ENCODE measurements at regions not wholly inside any gene's neighbourhood (a gene's known extent, or its start where the extent isn't known, plus 50 kb on each side); places are given as distances from the start of the nearest gene placed in this dataset.

- Histone ChIP-seq H2AFZ (ENCODE audit: low read depth, low read length, poor library complexity, severe bottlenecking) (no peak overlapping the region), H3K27me3 (ENCODE audit: insufficient read depth, low read length) (no peaks in the 10 kb centered on the region), H3K36me3 (ENCODE audit: control insufficient read depth in 1 of 2, insufficient read depth in 2 of 2, low read length in 2 of 2) (no peaks in the 10 kb centered on the region), H3K4me1 (ENCODE audit: control insufficient read depth in 1 of 2, insufficient read depth in 2 of 2, low read length in 2 of 2) (no peaks in the 10 kb centered on the region), H3K4me3 (replicated peaks in 1 of 2; ENCODE audit: low read depth in 1 of 2, low read length in 2 of 2) (no peak overlapping the region), H3K9ac (ENCODE audit: low read length) (no peak overlapping the region), H3K79me2 (ENCODE audit: insufficient read depth, low read length) (no peaks in the 10 kb centered on the region), H4K20me1 (ENCODE audit: insufficient read depth) (no peaks in the 10 kb centered on the region), H3K4me2 (ENCODE audit: low read length) (no peak overlapping the region), H3K9me3 (ENCODE audit: control insufficient read depth in 1 of 2, insufficient read depth in 1 of 2, low read depth in 1 of 2, low read length in 2 of 2) (0 out of 4 replicates have a peak, but pooled peaks cover 0 to 5% of the 10 kb centered on the region in 2 experiments), H3K9me2 (ENCODE audit: insufficient read depth) (no peaks in the 10 kb centered on the region), H3K27ac (ENCODE audit: low read depth, low read length) (no peak overlapping the region)
- ATAC-seq (no peak), DNase-seq (ENCODE audit: low read depth, low spot score) (no peak)
- ChIA-PET POLR2A (no interaction called here), CTCF (no interaction called here), RAD21 (ENCODE audit: low non-redundant PET in 1 of 2, low total read pairs in 2 of 2, uncharacterized antibody in 2 of 2, unreplicated experiment in 2 of 2) (no interaction called here)
- BruUV-seq (replicated peaks) = no TSS peak
- no peak for TF ChIP-seq SIN3A (IDR thresholded peaks at IDR 0.05; ENCODE audit: low read depth)
- no peak for TF ChIP-seq ELF1 (IDR thresholded peaks at IDR 0.05; ENCODE audit: borderline replicate concordance, low read depth)
- TF ChIP-seq EGR1 (IDR thresholded peaks at IDR 0.05; ENCODE audit: low read depth) = no peak
- no peak for TF ChIP-seq POLR2A (IDR thresholded peaks at IDR 0.05; ENCODE audit: borderline replicate concordance, extremely low read depth, insufficient read depth, insufficient read length)
- no peak for TF ChIP-seq TCF7L2 (IDR thresholded peaks at IDR 0.05; ENCODE audit: borderline replicate concordance, extremely low read depth, insufficient read depth, insufficient read length)
- no peak for TF ChIP-seq YY1 (IDR thresholded peaks at IDR 0.05; ENCODE audit: extremely low read depth, insufficient replicate concordance, low read depth, low read length)
- no peak for TF ChIP-seq RAD21 (IDR thresholded peaks at IDR 0.05; ENCODE audit: low read depth)
- TF ChIP-seq POLR2AphosphoS5 (IDR thresholded peaks at IDR 0.05; ENCODE audit: low read depth, low read length) = no peak
- TF ChIP-seq ZNF274 (IDR thresholded peaks at IDR 0.05; ENCODE audit: low read depth, low read length) = no peak
- no peak for TF ChIP-seq MAX (IDR thresholded peaks at IDR 0.05)
- TF ChIP-seq CBX3 (IDR thresholded peaks at IDR 0.05; ENCODE audit: low read depth) = no peak
- TF ChIP-seq EZH2phosphoT487 (IDR thresholded peaks at IDR 0.05; ENCODE audit: borderline replicate concordance) = no peak
- intact Hi-C loops (cut with micrococcal nuclease) = no loop called here
Measured at GRCh38 chr6:94414041-94414440, 994.7 kb upstream of the EPHA7 start.

- no peak overlapping the region for H3K27ac ChIP-seq (ENCODE audit: low read depth, low read length)
- DNase-seq (ENCODE audit: low read depth, low spot score) (no peak), ATAC-seq (no peak)
- ChIA-PET CTCF (no interaction called here), POLR2A (no interaction called here), RAD21 (ENCODE audit: low non-redundant PET in 1 of 2, low total read pairs in 2 of 2, uncharacterized antibody in 2 of 2, unreplicated experiment in 2 of 2) (no interaction called here)
- no peaks in the 10 kb centered on the region for H3K27me3 ChIP-seq (ENCODE audit: insufficient read depth, low read length)
- no peaks in the 10 kb centered on the region for H3K4me1 ChIP-seq (ENCODE audit: control insufficient read depth in 1 of 2, insufficient read depth in 2 of 2, low read length in 2 of 2)
- no peaks in the 10 kb centered on the region for H3K9me2 ChIP-seq (ENCODE audit: insufficient read depth)
- no peaks in the 10 kb centered on the region; a peak in 2 of 4 replicates for H3K9me3 ChIP-seq (ENCODE audit: control insufficient read depth in 1 of 2, insufficient read depth in 1 of 2, low read depth in 1 of 2, low read length in 2 of 2)
- H4K20me1 ChIP-seq (ENCODE audit: insufficient read depth) = no peaks in the 10 kb centered on the region
- no peak overlapping the region for H3K4me2 ChIP-seq (ENCODE audit: low read length)
- intact Hi-C loops (cut with micrococcal nuclease) = no loop called here
- no peak overlapping the region for H3K9ac ChIP-seq (ENCODE audit: low read length)
- H3K4me3 ChIP-seq (replicated peaks in 1 of 2; ENCODE audit: low read depth in 1 of 2, low read length in 2 of 2) = no peak overlapping the region
- no peaks in the 10 kb centered on the region for H3K36me3 ChIP-seq (ENCODE audit: control insufficient read depth in 1 of 2, insufficient read depth in 2 of 2, low read length in 2 of 2)
- no TSS peak for BruUV-seq (replicated peaks)
- H3K79me2 ChIP-seq (ENCODE audit: insufficient read depth, low read length) = no peaks in the 10 kb centered on the region
- H2AFZ ChIP-seq (ENCODE audit: low read depth, low read length, poor library complexity, severe bottlenecking) = no peak overlapping the region
- TF ChIP-seq POLR2AphosphoS5 (IDR thresholded peaks at IDR 0.05; ENCODE audit: low read depth, low read length) (no peak), SP1 (IDR thresholded peaks at IDR 0.05; ENCODE audit: low read depth) (no peak), SRF (IDR thresholded peaks at IDR 0.05; ENCODE audit: low read depth) (no peak), TCF7L2 (IDR thresholded peaks at IDR 0.05; ENCODE audit: borderline replicate concordance, extremely low read depth, insufficient read depth, insufficient read length) (no peak), CBX3 (IDR thresholded peaks at IDR 0.05; ENCODE audit: low read depth) (no peak), SIN3A (IDR thresholded peaks at IDR 0.05; ENCODE audit: low read depth) (no peak), EZH2 (IDR thresholded peaks at IDR 0.05) (no peak), EGR1 (IDR thresholded peaks at IDR 0.05; ENCODE audit: low read depth) (no peak), CTCF (IDR thresholded peaks at IDR 0.05 in 2 of 3, conservative IDR thresholded peaks at IDR 0.05 in 1 of 3; ENCODE audit: borderline replicate concordance in 1 of 3, insufficient read depth in 1 of 3, low read depth in 2 of 3, low read length in 2 of 3) (no peak), ZFX (IDR thresholded peaks at IDR 0.05) (no peak), CEBPB (IDR thresholded peaks at IDR 0.05; ENCODE audit: low read depth) (no peak), RAD21 (IDR thresholded peaks at IDR 0.05; ENCODE audit: low read depth) (no peak), EZH2phosphoT487 (IDR thresholded peaks at IDR 0.05; ENCODE audit: borderline replicate concordance) (no peak), ATF3 (IDR thresholded peaks at IDR 0.05) (no peak), ELF1 (IDR thresholded peaks at IDR 0.05; ENCODE audit: borderline replicate concordance, low read depth) (no peak)
Measured at GRCh38 chr6:94401311-94401710, 982.0 kb upstream of the EPHA7 start.

Measured in HCT116 (cell line).